Choroid plexus epithelial cell (primary cell): ENCODE measurements at regions not wholly inside any gene's neighbourhood (a gene's known extent, or its start where the extent isn't known, plus 50 kb on each side); places are given as distances from the start of the nearest gene placed in this dataset.

Source experiments
- DNase-seq: peaks from one replicate; pipeline ENCODE4 v3.0.0-alpha.2; 2010; ENCODE audit warnings: low read depth
- H3K4me3 ChIP-seq: 2 replicates; pipeline ENCODE4 v1.5.1; 2011; ENCODE audit warnings: low read depth, mild to moderate bottlenecking, control low read depth, low read length, moderate library complexity
- CTCF ChIP-seq: conservative IDR thresholded peaks from 2 replicates; pipeline ENCODE4 v1.5.1; 2011; ENCODE audit warnings: low read depth, mild to moderate bottlenecking, control low read depth, inconsistent platforms, low read length, moderate library complexity

- DNase-seq: no peak
Observed at GRCh38 chr6:43843097-43843645, 73.2 kb downstream of the VEGFA start.

GRCh38 chr6:43842231-43842794 is 72.3 kb downstream of the VEGFA start:
- no peak for TF ChIP-seq CTCF
- H3K4me3 ChIP-seq: no peak overlapping the region
- DNase-seq: no peak

More at GRCh38 chr6:43843097-43843645, 73.2 kb downstream of the VEGFA start:
- TF ChIP-seq CTCF: no peak
- H3K4me3 ChIP-seq: no peak overlapping the region

- H3K4me3 ChIP-seq: no peak overlapping the region
- no peak for TF ChIP-seq CTCF
- DNase-seq: no peak
Observed at GRCh38 chr6:43840490-43841218, 70.6 kb downstream of the VEGFA start.

GRCh38 chr6:43838276-43839036 is 68.4 kb downstream of the VEGFA start:
- DNase-seq: peak; percentile 87
- peak; percentile 71 for TF ChIP-seq CTCF
- no peak overlapping the region for H3K4me3 ChIP-seq

GRCh38 chr6:43837507-43837906 is 67.5 kb downstream of the VEGFA start:
- TF ChIP-seq CTCF: no peak
- DNase-seq: no peak

GRCh38 chr6:43836507-43837240 is 66.7 kb downstream of the VEGFA start:
- no peak overlapping the region for H3K4me3 ChIP-seq
- TF ChIP-seq CTCF: no peak
- DNase-seq: no peak

More at GRCh38 chr6:43837507-43837906, 67.5 kb downstream of the VEGFA start:
- H3K4me3 ChIP-seq: no peak overlapping the region
